HFFc6 (cell line): ENCODE measurements at regions not wholly inside any gene's neighbourhood (a gene's known extent, or its start where the extent isn't known, plus 50 kb on each side); places are given as distances from the start of the nearest gene placed in this dataset.

Experiments used
- DNase-seq: peaks from one replicate; pipeline ENCODE4 v3.0.0-alpha.2; 2018
- H3K27ac Mint-ChIP-seq: 2 replicates; pipeline ENCODE4 v1.8.0; 2020; ENCODE audit warnings: mild to moderate bottlenecking, mixed read lengths
- H3K27me3 Mint-ChIP-seq: 2 replicates; pipeline ENCODE4 v1.8.0; 2021; ENCODE audit warnings: mild to moderate bottlenecking, moderate library complexity, mixed read lengths; ENCODE audit not compliant: insufficient read depth
- H3K36me3 Mint-ChIP-seq: 2 replicates; pipeline ENCODE4 v1.8.0; 2021; ENCODE audit warnings: low read depth, mixed read lengths
- H3K4me1 Mint-ChIP-seq: 2 replicates; pipeline ENCODE4 v1.8.0; 2020; ENCODE audit warnings: low read depth, mixed read lengths
- H3K4me3 Mint-ChIP-seq: 2 replicates; pipeline ENCODE4 v1.8.0; 2020; ENCODE audit warnings: mild to moderate bottlenecking, moderate library complexity, mixed read lengths
- H3K9me3 Mint-ChIP-seq: 2 replicates; pipeline ENCODE4 v1.8.0; 2020; ENCODE audit warnings: mild to moderate bottlenecking, mixed read lengths
- CTCF ChIP-seq: fragments of 200-600 bp; sonication (generic); IDR thresholded peaks from 2 replicates; pipeline ENCODE4 v1.5.0; 2021; ENCODE audit warnings: antibody characterized with exemption, mild to moderate bottlenecking

DNA sequence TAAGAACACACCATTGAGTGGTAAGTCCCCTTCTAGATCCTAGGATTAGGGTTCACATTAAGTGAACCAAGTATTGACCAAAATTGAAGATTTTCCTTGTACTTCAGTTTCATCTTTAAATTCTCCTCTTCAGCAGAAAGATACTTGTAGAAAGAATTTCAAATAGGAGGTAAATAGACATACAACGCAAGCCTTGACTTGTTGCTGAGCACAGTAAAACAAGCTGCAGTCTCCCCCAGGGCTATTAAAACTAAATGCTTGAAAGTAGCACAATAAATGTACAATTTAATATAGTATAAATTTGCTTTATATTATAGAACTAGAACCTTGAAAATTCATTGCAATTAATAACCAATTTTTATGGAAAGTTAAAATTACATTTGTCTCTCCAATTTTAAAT is 170.1 kb upstream of the TARS1 start:
- TF ChIP-seq CTCF: no peak
- Mint-ChIP-seq H3K27me3 (peaks cover 2% of the 10 kb centered on the region; the same call in 1 of the 2 replicates), H3K36me3 (peaks cover 11% of the 10 kb centered on the region; the same call in 1 of the 2 replicates), H3K27ac (no peak overlapping the region; the same call in 1 of the 2 replicates), H3K4me1 (peaks cover 59% of the 10 kb centered on the region), H3K9me3 (no peaks in the 10 kb centered on the region), H3K4me3 (no peak overlapping the region)
- DNase-seq: no peak

DNA sequence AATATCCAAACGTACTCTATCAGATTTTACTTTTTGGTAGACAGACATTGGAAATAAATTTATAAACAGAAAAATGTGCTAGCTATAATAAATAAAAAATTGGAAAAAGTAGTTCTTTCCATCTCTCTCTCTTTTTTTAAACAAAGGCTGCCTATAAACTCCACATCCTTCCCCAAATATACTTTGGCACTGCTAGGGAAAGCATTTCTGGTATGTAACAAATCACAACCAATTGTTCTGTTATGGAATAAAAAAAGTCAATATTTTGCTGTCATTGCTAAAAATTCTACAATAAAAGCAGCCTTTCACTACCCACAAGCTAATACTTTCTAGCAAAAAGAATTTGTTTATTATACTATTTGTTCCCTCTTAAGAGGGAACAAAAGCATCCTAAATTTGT is 169.2 kb upstream of the TARS1 start:
- Mint-ChIP-seq H3K27ac (peak overlapping the region; percentile 82), H3K27me3 (peaks cover 2% of the 10 kb centered on the region; the same call in 1 of the 2 replicates), H3K36me3 (peaks cover 11% of the 10 kb centered on the region; the same call in 1 of the 2 replicates), H3K4me1 (peaks cover 68% of the 10 kb centered on the region), H3K9me3 (no peaks in the 10 kb centered on the region), H3K4me3 (peak overlapping the region; percentile 65)
- TF ChIP-seq CTCF: no peak
- no peak for DNase-seq

GRCh38 chr5:33272288-33272687 is 168.5 kb upstream of the TARS1 start:
- TF ChIP-seq CTCF: no peak
- Mint-ChIP-seq H3K4me1 (peaks cover 74% of the 10 kb centered on the region), H3K27me3 (peaks cover 2% of the 10 kb centered on the region; the same call in 1 of the 2 replicates)

DNA sequence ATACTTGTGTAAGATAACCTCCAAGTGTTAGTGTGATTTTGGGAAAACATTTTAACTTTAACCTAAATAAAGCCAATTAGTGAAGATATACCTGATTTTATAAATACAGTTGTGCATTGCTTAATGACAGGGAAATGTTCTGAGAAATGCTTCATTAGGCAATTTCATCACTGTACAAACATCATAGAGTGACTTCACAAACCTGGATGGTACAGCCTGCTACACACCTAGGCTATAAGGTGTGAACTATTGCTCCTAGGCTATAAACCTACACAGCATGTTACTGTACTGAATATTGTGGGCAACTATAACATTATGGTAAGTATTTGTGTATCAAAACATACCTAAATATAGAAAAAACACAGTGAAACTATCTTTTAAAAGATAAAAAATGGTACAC is 166.8 kb upstream of the TARS1 start:
- peaks cover 2% of the 10 kb centered on the region; the same call in 1 of the 2 replicates for H3K27me3 Mint-ChIP-seq
- H3K36me3 Mint-ChIP-seq: peaks cover 11% of the 10 kb centered on the region; the same call in 1 of the 2 replicates
- no peaks in the 10 kb centered on the region for H3K9me3 Mint-ChIP-seq
- TF ChIP-seq CTCF: no peak
- no peak for DNase-seq
- peaks cover 68% of the 10 kb centered on the region for H3K4me1 Mint-ChIP-seq
- H3K4me3 Mint-ChIP-seq: no peak overlapping the region
- H3K27ac Mint-ChIP-seq: no peak overlapping the region

More at GRCh38 chr5:33272288-33272687, 168.5 kb upstream of the TARS1 start:
- no peaks in the 10 kb centered on the region for H3K9me3 Mint-ChIP-seq
- H3K4me3 Mint-ChIP-seq: peak overlapping the region; percentile 65
- peak; percentile 94 for DNase-seq
- peaks cover 11% of the 10 kb centered on the region; the same call in 1 of the 2 replicates for H3K36me3 Mint-ChIP-seq
- H3K27ac Mint-ChIP-seq: peak overlapping the region; percentile 82

DNA sequence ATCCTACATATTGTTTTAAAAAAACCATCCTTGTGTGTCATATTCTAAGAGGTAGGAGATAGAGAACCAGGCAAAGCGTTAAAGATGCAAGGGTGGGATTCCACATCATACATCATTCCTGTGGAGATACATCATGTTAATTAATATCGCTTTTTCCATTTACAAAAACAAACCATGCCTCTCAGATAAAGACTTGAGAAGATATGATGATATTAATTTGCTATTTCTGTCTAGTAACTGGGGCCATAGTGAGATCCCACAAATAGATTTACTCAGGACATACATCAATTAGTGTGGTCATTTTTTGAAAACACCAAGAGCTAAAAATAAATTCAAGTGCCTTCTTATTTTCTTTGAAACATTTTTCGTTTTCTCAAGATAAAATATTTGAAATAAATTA is 165.4 kb upstream of the TARS1 start:
- H3K27ac Mint-ChIP-seq: no peak overlapping the region; the same call in 1 of the 2 replicates

More for the DNA sequence above, 165.4 kb upstream of the TARS1 start:
- H3K36me3 Mint-ChIP-seq: no peaks in the 10 kb centered on the region
- H3K9me3 Mint-ChIP-seq: no peaks in the 10 kb centered on the region
- no peak overlapping the region for H3K4me3 Mint-ChIP-seq
- no peak for TF ChIP-seq CTCF
- no peak for DNase-seq
- no peaks in the 10 kb centered on the region; the same call in 1 of the 2 replicates for H3K27me3 Mint-ChIP-seq
- peaks cover 61% of the 10 kb centered on the region for H3K4me1 Mint-ChIP-seq
